ENCODE measurements at regions not wholly inside any gene's neighbourhood (a gene's known extent, or its start where the extent isn't known, plus 50 kb on each side); places are given as distances from the start of the nearest gene placed in this dataset.

DNA sequence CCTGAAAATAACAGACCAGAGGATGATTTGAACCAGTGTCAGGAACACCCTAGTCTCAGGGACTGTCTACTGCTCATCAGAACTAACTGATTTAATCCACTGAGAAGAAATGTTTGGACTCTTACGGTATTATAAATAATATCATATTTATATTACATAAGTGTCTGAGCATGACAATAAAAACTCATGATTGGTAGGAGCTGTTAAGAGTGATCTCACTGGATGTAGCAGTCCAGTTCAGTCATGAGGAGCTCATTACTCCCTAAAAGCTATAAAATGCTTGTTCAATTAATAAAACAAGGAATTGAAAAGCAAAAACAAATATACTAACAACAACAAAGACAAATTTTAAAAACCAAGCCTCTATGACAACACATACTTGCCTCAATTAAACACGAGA lies 68.8 kb upstream of the BCL9 start:
- Mint-ChIP-seq H3K4me3 (no peak overlapping the region), H3K36me3 (no peaks in the 10 kb centered on the region), H3K4me1 (ENCODE audit: unreplicated experiment) (no peaks in the 10 kb centered on the region), H3K27ac (no peak overlapping the region), H3K27me3 (no peaks in the 10 kb centered on the region), H3K9me3 (no peaks in the 10 kb centered on the region)
- TF ChIP-seq, protein P1, sequence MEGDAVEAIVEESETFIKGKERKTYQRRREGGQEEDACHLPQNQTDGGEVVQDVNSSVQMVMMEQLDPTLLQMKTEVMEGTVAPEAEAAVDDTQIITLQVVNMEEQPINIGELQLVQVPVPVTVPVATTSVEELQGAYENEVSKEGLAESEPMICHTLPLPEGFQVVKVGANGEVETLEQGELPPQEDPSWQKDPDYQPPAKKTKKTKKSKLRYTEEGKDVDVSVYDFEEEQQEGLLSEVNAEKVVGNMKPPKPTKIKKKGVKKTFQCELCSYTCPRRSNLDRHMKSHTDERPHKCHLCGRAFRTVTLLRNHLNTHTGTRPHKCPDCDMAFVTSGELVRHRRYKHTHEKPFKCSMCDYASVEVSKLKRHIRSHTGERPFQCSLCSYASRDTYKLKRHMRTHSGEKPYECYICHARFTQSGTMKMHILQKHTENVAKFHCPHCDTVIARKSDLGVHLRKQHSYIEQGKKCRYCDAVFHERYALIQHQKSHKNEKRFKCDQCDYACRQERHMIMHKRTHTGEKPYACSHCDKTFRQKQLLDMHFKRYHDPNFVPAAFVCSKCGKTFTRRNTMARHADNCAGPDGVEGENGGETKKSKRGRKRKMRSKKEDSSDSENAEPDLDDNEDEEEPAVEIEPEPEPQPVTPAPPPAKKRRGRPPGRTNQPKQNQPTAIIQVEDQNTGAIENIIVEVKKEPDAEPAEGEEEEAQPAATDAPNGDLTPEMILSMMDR (conservative IDR thresholded peaks at IDR 0.05) = no peak
- DNase-seq (ENCODE audit: extremely low spot score, unreplicated experiment) = no peak

DNA sequence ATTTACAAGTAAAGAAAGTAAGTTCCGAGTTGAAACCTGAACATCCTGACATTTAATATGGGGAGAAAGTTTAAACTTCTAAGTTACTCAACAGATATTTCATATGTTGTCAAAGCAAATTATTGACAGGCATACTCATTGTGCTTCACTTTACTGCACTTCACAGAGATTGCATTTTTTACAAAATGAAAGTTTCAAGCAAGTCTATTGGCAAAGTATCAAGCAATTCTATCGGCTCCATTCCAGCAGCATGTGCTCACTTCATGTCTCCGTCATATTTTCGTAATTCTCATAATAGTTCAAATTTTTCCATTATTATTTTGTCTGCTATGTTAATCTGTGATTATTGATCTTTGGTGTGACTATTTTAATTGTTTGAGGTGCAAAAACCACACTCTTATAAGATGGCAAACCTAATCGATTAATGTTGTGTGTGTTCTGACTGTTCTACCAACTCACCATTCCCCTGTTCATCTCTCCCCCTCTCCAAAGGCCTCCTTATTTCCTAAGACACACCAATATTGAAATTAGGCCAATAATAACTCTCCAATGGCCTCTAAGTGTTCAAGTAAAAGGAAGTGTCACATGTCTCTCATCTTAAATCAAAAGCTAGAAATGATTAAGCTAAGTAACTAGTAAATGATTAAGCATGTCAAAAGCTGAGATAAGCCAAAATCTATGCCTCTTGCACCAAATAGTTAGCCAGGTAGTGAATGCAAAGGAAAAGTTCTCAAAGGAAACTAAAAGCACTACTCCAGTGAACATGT lies 68.2 kb upstream of the BCL9 start:
- Mint-ChIP-seq H3K4me3 (no peak overlapping the region), H3K9me3 (no peaks in the 10 kb centered on the region), H3K27me3 (no peaks in the 10 kb centered on the region), H3K27ac (no peak overlapping the region), H3K36me3 (no peaks in the 10 kb centered on the region), H3K4me1 (ENCODE audit: unreplicated experiment) (no peaks in the 10 kb centered on the region)
- TF ChIP-seq, protein P1 (conservative IDR thresholded peaks at IDR 0.05) = no peak
- no peak for DNase-seq (ENCODE audit: extremely low spot score, unreplicated experiment)

DNA sequence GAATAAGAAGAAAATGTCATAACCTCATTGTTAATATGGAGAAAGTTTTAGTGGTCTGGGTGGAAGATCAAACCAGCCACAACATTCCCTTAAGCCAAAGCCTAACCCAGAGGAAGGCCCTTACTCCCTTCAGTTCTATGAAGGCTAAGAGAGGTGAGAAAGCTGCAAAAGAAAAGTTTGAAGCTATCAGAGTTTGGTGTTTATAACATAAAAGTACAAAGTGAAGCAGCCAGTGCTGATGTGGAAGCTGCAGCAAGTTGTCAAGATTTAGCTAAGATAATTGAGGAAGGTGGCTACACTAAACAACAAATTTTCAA lies 67.6 kb upstream of the BCL9 start:
- Mint-ChIP-seq H3K4me3 (no peak overlapping the region), H3K27ac (no peak overlapping the region), H3K9me3 (no peaks in the 10 kb centered on the region), H3K27me3 (no peaks in the 10 kb centered on the region), H3K4me1 (ENCODE audit: unreplicated experiment) (no peaks in the 10 kb centered on the region), H3K36me3 (no peaks in the 10 kb centered on the region)
- no peak for DNase-seq (ENCODE audit: extremely low spot score, unreplicated experiment)
- TF ChIP-seq, protein P1 (conservative IDR thresholded peaks at IDR 0.05) = no peak

DNA sequence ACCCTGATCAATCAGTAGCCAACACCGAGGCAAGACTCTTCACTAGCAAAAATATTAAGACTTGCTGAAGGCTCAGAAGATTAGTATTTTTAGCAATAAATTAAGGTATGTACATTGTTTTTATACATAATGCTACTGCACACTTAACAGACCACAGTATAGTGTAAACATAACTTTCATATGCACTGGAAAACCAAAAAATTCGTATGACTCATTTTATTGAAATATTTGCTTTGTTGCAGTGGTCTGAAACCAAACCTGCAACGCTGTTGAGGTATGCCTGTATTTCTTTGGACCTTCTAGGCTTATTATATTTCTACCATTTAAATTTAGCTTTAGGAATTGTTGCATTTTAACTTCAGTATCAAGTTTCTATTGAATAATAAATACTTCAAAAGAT lies 65.8 kb upstream of the BCL9 start:
- no peak overlapping the region for H3K4me3 Mint-ChIP-seq
- H3K4me1 Mint-ChIP-seq (ENCODE audit: unreplicated experiment) = no peaks in the 10 kb centered on the region
- no peaks in the 10 kb centered on the region for H3K27me3 Mint-ChIP-seq
- H3K9me3 Mint-ChIP-seq = no peaks in the 10 kb centered on the region
- no peak overlapping the region for H3K27ac Mint-ChIP-seq
- no peaks in the 10 kb centered on the region for H3K36me3 Mint-ChIP-seq
- no peak for DNase-seq (ENCODE audit: extremely low spot score, unreplicated experiment)
- TF ChIP-seq, protein P1 (conservative IDR thresholded peaks at IDR 0.05) = no peak

DNA sequence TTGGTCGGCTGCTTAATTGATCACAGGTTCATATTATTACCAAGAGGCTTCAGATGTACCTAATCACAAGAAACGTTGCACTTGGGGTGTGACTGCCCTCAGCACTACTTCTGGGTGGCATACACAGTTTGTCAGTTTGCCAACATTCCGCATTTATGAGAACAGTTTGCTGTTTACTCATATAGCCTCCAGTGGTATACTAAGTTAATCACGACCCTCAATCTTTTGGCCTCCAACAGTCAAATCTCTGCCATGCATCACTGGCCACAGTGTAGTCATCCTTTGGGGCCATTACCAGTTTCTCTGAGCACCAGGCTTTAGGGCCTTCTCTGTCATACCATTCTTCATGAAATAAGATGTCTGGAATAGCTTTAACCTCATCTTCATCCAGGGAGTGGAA lies 62.8 kb upstream of the BCL9 start:
- Mint-ChIP-seq H3K36me3 (no peaks in the 10 kb centered on the region), H3K27ac (no peak overlapping the region), H3K4me1 (ENCODE audit: unreplicated experiment) (no peaks in the 10 kb centered on the region), H3K27me3 (no peaks in the 10 kb centered on the region), H3K4me3 (no peak overlapping the region), H3K9me3 (no peaks in the 10 kb centered on the region)
- no peak for DNase-seq (ENCODE audit: extremely low spot score, unreplicated experiment)
- TF ChIP-seq, protein P1 (conservative IDR thresholded peaks at IDR 0.05) = no peak

All from type B pancreatic cell (in vitro differentiated cells).